Gastroesophageal sphincter (tissue), 3 donors: ENCODE measurements at regions not wholly inside any gene's neighbourhood (a gene's known extent, or its start where the extent isn't known, plus 50 kb on each side); places are given as distances from the start of the nearest gene placed in this dataset.

Experiments
- CTCF ChIP-seq, 4 experiments: fragments of 200-600 bp in 2 of 4; fragments of 450-650 bp in 2 of 4; sonication (generic) in 1 of 4; IDR thresholded peaks; one replicate each; pipeline ENCODE4 v1.5.1; 2017 to 2019; ENCODE audit warnings: antibody characterized with exemption in 4 of 4, mild to moderate bottlenecking in 2 of 4, moderate library complexity in 2 of 4
- POLR2A ChIP-seq, 2 donors: fragments of 450-650 bp; IDR thresholded peaks; one replicate each; pipeline ENCODE4 v1.6.1; 2017; ENCODE audit warnings: antibody characterized with exemption in 2 of 2, mild to moderate bottlenecking in 2 of 2, moderate library complexity in 1 of 2

GRCh38 chr11:37597776-37598175 is 999.7 kb upstream of the RAG2 start:
- TF ChIP-seq POLR2A (IDR thresholded peaks at IDR 0.05) (no peak), CTCF (IDR thresholded peaks at IDR 0.05) (no peak)
